H1 (cell line): ENCODE measurements at regions not wholly inside any gene's neighbourhood (a gene's known extent, or its start where the extent isn't known, plus 50 kb on each side); places are given as distances from the start of the nearest gene placed in this dataset.

Experiments
- CTCF ChIA-PET: fragments of 300-600 bp; sonication (Branson Sonifier 250); formaldehyde crosslinking; loops from one replicate; lab custom pipeline; 2021; ENCODE audit not compliant: partially characterized antibody; lab: Charles Lee
- POLR2A ChIA-PET: fragments of 300-600 bp; sonication (Branson Sonifier 250); formaldehyde crosslinking; loops from one replicate; lab custom pipeline; 2021; ENCODE audit warnings: inconsistent platforms; ENCODE audit not compliant: partially characterized antibody; lab: Charles Lee
- DNase-seq, 2 experiments: peaks; one replicate each; pipeline versions ENCODE4 v3.0.0 to v3.0.0-alpha.2; 2010 to 2022; ENCODE audit warnings: low spot score in 2 of 2, low read depth in 1 of 2, mixed read lengths in 1 of 2
- FAIRE-seq: peaks from 2 replicates; lab custom pipeline; 2011; peaks lifted over from hg19 to GRCh38; lab: Jason Lieb, UNC
- H2AFZ ChIP-seq: 2 replicates; pipeline ENCODE4 v1.8.1; 2012; ENCODE audit warnings: low read length, inconsistent platforms
- H2AK5ac ChIP-seq: 2 replicates; pipeline ENCODE4 v1.6.1; 2013; ENCODE audit warnings: low read depth, low read length
- H2BK120ac ChIP-seq: replicated peaks from 2 replicates; pipeline ENCODE3; 2013; ENCODE audit warnings: low read depth, low read length, inconsistent platforms
- H2BK12ac ChIP-seq: 2 replicates; pipeline ENCODE4 v1.6.1; 2013; ENCODE audit warnings: low read depth, low read length
- H2BK15ac ChIP-seq: 2 replicates; pipeline ENCODE4 v1.6.1; 2013; ENCODE audit warnings: low read length
- H2BK20ac ChIP-seq: 2 replicates; pipeline ENCODE4 v1.6.1; 2013; ENCODE audit warnings: low read length
- H2BK5ac ChIP-seq: 2 replicates; pipeline ENCODE4 v1.6.1; 2013; ENCODE audit warnings: low read depth, low read length
- H3K14ac ChIP-seq: 2 replicates; pipeline ENCODE4 v1.6.1; 2013; ENCODE audit warnings: inconsistent platforms; ENCODE audit not compliant: insufficient read length
- H3K18ac ChIP-seq: 2 replicates; pipeline ENCODE4 v1.6.1; 2013; ENCODE audit warnings: low read length; ENCODE audit errors: extremely low read depth
- H3K23ac ChIP-seq: 2 replicates; pipeline ENCODE4 v1.6.1; 2013; ENCODE audit warnings: inconsistent platforms; ENCODE audit not compliant: insufficient read length
- H3K23me2 ChIP-seq: 2 replicates; pipeline ENCODE4 v1.6.1; 2013; ENCODE audit warnings: low read depth, low read length
- H3K27ac ChIP-seq: 2 replicates; pipeline ENCODE4 v1.6.1; 2011; ENCODE audit warnings: low read depth, low read length, inconsistent platforms
- H3K27me3 ChIP-seq, 4 experiments: replicated peaks in 1 of 4; 1 replicate in 1 of 4; 2 replicates in 3 of 4; pipeline versions ENCODE4 v1.6.1 to v1.8.1; 2011 to 2013; ENCODE audit warnings: low read length in 3 of 4, mild to moderate bottlenecking in 3 of 4, inconsistent platforms in 2 of 4, mixed read lengths in 2 of 4, moderate library complexity in 1 of 4; ENCODE audit not compliant: control insufficient read depth in 3 of 4, insufficient read depth in 3 of 4; ENCODE audit errors: extremely low read depth in 1 of 4
- H3K36me3 ChIP-seq, 4 experiments: 2 replicates each; pipeline versions ENCODE4 v1.6.1 to v1.8.1; 2011 to 2013; ENCODE audit warnings: mild to moderate bottlenecking in 4 of 4, low read length in 3 of 4, moderate library complexity in 2 of 4, control low read depth in 1 of 4, inconsistent platforms in 1 of 4; ENCODE audit not compliant: insufficient read depth in 4 of 4, control insufficient read depth in 2 of 4
- H3K4ac ChIP-seq: replicated peaks from 2 replicates; pipeline ENCODE3; 2013; ENCODE audit warnings: low read length, low read depth, mixed read lengths, inconsistent platforms; ENCODE audit not compliant: insufficient read length
- H3K4me1 ChIP-seq, 4 experiments: replicated peaks in 1 of 4; 1 replicate in 1 of 4; 2 replicates in 3 of 4; pipeline versions ENCODE4 v1.6.1 to v1.8.1; 2011 to 2013; ENCODE audit warnings: low read length in 3 of 4, inconsistent platforms in 2 of 4, mixed read lengths in 1 of 4; ENCODE audit not compliant: insufficient read depth in 4 of 4, control insufficient read depth in 3 of 4
- H3K4me2 ChIP-seq, 2 experiments: 2 replicates each; pipeline versions ENCODE4 v1.6.1 to v1.8.1; 2011 to 2013; ENCODE audit warnings: low read depth in 2 of 2, low read length in 2 of 2, control low read depth in 1 of 2, inconsistent platforms in 1 of 2, mild to moderate bottlenecking in 1 of 2; ENCODE audit not compliant: insufficient read depth in 1 of 2
- H3K4me3 ChIP-seq, 4 experiments: fragments of 200-600, 300-600 bp in 1 of 4; sonication (generic), shearing (Covaris generic), sonication (Bioruptor Twin) in 1 of 4; 2 replicates each; pipeline versions ENCODE4 v1.5.1 to v1.8.1; 2011 to 2016; ENCODE audit warnings: low read length in 4 of 4, low read depth in 3 of 4, control low read depth in 2 of 4, inconsistent platforms in 2 of 4, mild to moderate bottlenecking in 2 of 4, mixed read lengths in 1 of 4, moderate library complexity in 1 of 4; ENCODE audit not compliant: insufficient read depth in 2 of 4; ENCODE audit errors: extremely low read depth in 1 of 4
- H3K56ac ChIP-seq: replicated peaks from 2 replicates; pipeline ENCODE3; 2013; ENCODE audit warnings: low read depth, mild to moderate bottlenecking, mixed read lengths, low read length, inconsistent platforms; ENCODE audit not compliant: insufficient read length
- H3K79me1 ChIP-seq: 2 replicates; pipeline ENCODE4 v1.6.1; 2013; ENCODE audit warnings: low read depth, low read length, control low read depth
- H3K79me2 ChIP-seq, 2 experiments: 2 replicates each; pipeline versions ENCODE4 v1.6.1 to v1.8.1; 2012 to 2013; ENCODE audit warnings: low read length in 2 of 2, mild to moderate bottlenecking in 2 of 2, inconsistent platforms in 1 of 2; ENCODE audit not compliant: insufficient read depth in 2 of 2, control insufficient read depth in 1 of 2
- H3K9ac ChIP-seq, 4 experiments: replicated peaks in 1 of 4; 1 replicate in 1 of 4; 2 replicates in 3 of 4; pipeline versions ENCODE4 v1.6.1 to v1.8.1; 2011 to 2013; ENCODE audit warnings: low read depth in 3 of 4, low read length in 3 of 4, control low read depth in 2 of 4, mild to moderate bottlenecking in 2 of 4, moderate library complexity in 2 of 4, inconsistent platforms in 1 of 4; ENCODE audit errors: extremely low read depth in 1 of 4
- H3K9me3 ChIP-seq, 2 experiments: 2 replicates each; pipeline versions ENCODE4 v1.6.1 to v1.8.1; 2012 to 2013; ENCODE audit warnings: mild to moderate bottlenecking in 2 of 2, moderate library complexity in 2 of 2, control low read depth in 1 of 2, inconsistent platforms in 1 of 2, low read depth in 1 of 2, low read length in 1 of 2, mixed read lengths in 1 of 2; ENCODE audit not compliant: insufficient read depth in 2 of 2
- H4K20me1 ChIP-seq, 2 experiments: replicated peaks in 1 of 2; 2 replicates each; pipeline versions ENCODE3 to v1.8.1; 2011 to 2013; ENCODE audit warnings: inconsistent platforms in 2 of 2, low read length in 2 of 2, mild to moderate bottlenecking in 1 of 2; ENCODE audit not compliant: insufficient read depth in 2 of 2, control insufficient read depth in 1 of 2
- H4K5ac ChIP-seq: 2 replicates; pipeline ENCODE4 v1.6.1; 2013; ENCODE audit warnings: low read length, low read depth, mixed read lengths, inconsistent platforms; ENCODE audit not compliant: insufficient read length
- H4K8ac ChIP-seq: 2 replicates; pipeline ENCODE4 v1.8.0; 2013; ENCODE audit warnings: mild to moderate bottlenecking, moderate library complexity, low read length, inconsistent platforms; ENCODE audit not compliant: insufficient read depth; ENCODE audit errors: extremely low read depth
- H4K91ac ChIP-seq: replicated peaks from 2 replicates; pipeline ENCODE3; 2013; ENCODE audit warnings: low read length, mixed read lengths, inconsistent platforms; ENCODE audit not compliant: insufficient read length
- CBX5 ChIP-seq: fragments of 300-800, 300-1000 bp; sonication (generic); IDR thresholded peaks from 2 replicates; pipeline ENCODE4 v1.7.1; 2016; ENCODE audit warnings: antibody characterized with exemption, low read length, low read depth
- RAD21 ChIP-seq, 2 experiments: IDR thresholded peaks in 1 of 2; conservative IDR thresholded peaks in 1 of 2; 2 replicates each; pipeline ENCODE4 v1.6.1; 2011; ENCODE audit warnings: low read depth in 2 of 2, low read length in 2 of 2, improper control_type of control experiment in 1 of 2, inconsistent platforms in 1 of 2, mild to moderate bottlenecking in 1 of 2, moderate library complexity in 1 of 2
- WGBS, 2 experiments: shearing (Covaris generic) in 1 of 2; methylation state at CpG; one replicate each; pipeline versions ENCODE4 v1.1.6 to v1.1.7; 2013 to 2015; ENCODE audit warnings: low lambda C conversion rate in 2 of 2, mixed read lengths in 2 of 2, inconsistent platforms in 1 of 2, low coverage in 1 of 2, missing lambda C conversion rate in 1 of 2; ENCODE audit not compliant: insufficient replicate concordance in 2 of 2, insufficient coverage in 1 of 2, insufficient read length in 1 of 2; ENCODE audit errors: extremely low coverage in 1 of 2, missing lambda C conversion rate in 1 of 2; 5-methylcytosine and 5-hydroxymethylcytosine counted together
- TF ChIP-seq, protein P1 (sequence below), 3 experiments: IDR thresholded peaks; 1 replicate in 2 of 3; 2 replicates in 1 of 3; pipeline versions ENCODE4 v1.5.1 to v1.6.1; 2011; ENCODE audit warnings: low read length in 3 of 3, mild to moderate bottlenecking in 3 of 3, inconsistent platforms in 2 of 3, low read depth in 1 of 3, moderate library complexity in 1 of 3; ENCODE audit not compliant: insufficient read depth in 1 of 3; ENCODE audit errors: control extremely low read depth in 1 of 3

DNA sequence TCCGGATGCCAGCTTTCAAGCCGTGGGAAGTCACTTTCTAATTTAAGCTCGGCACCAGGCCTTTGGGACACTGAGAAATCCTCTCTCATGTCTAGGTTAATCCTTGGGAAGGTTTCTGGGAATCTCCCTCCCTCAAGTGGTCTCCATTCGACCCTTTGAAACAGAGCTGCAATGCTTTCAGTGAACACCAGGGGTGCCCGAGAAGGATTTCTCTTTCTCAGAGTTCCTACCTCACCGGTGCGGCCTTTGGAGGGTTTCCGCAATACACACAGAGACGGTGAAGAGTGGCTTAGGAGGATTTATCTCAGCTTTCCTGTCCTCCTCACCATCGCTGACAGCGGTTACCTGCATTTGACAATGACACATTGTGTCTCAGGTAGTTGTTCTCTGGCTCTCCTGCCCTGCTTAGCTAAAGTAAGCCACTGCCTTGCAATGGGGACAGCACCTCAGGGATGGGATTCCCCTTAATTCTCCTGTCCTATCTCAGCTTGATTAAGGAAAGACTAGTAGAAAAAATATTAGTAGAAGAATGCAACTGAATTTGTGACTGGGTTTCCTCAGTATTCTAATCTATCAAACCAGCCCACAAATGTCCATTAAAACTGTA is 180.6 kb downstream of the GABRG2 start:
- no peaks in the 10 kb centered on the region for H3K4me1 ChIP-seq
- no peak overlapping the region for H3K27ac ChIP-seq
- no peak overlapping the region for H2BK120ac ChIP-seq
- no peaks in the 10 kb centered on the region for H3K27me3 ChIP-seq
- no peaks in the 10 kb centered on the region for H3K79me2 ChIP-seq
- H3K14ac ChIP-seq: no peak overlapping the region
- ChIA-PET CTCF (interaction anchor here (0.6 to 3.9 kb wide), 27 partner anchors 9 to 1160 kb away, joined by 3 to 51 read pairs (median 3); no protein-coding TSS in a partner anchor), POLR2A (interaction anchor here (0.7 to 0.8 kb wide), 2 partner anchors 26 to 36 kb away, joined by 3 read pairs; no protein-coding TSS in a partner anchor)
- peak overlapping the region; percentile 98; the same call in 1 of the 2 replicates for H2BK15ac ChIP-seq
- TF ChIP-seq, protein P1, sequence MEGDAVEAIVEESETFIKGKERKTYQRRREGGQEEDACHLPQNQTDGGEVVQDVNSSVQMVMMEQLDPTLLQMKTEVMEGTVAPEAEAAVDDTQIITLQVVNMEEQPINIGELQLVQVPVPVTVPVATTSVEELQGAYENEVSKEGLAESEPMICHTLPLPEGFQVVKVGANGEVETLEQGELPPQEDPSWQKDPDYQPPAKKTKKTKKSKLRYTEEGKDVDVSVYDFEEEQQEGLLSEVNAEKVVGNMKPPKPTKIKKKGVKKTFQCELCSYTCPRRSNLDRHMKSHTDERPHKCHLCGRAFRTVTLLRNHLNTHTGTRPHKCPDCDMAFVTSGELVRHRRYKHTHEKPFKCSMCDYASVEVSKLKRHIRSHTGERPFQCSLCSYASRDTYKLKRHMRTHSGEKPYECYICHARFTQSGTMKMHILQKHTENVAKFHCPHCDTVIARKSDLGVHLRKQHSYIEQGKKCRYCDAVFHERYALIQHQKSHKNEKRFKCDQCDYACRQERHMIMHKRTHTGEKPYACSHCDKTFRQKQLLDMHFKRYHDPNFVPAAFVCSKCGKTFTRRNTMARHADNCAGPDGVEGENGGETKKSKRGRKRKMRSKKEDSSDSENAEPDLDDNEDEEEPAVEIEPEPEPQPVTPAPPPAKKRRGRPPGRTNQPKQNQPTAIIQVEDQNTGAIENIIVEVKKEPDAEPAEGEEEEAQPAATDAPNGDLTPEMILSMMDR (IDR thresholded peaks at IDR 0.05; ENCODE audit: control extremely low read depth in 1 of 3, insufficient read depth in 1 of 3, low read depth in 1 of 3, low read length in 3 of 3): peak; percentile 37 to 71 (median 48); a peak in 3 of 4 replicates
- TF ChIP-seq CBX5 (no peak), RAD21 (IDR thresholded peaks at IDR 0.05 in 1 of 2, conservative IDR thresholded peaks at IDR 0.05 in 1 of 2; ENCODE audit: low read depth in 2 of 2, low read length in 2 of 2) (peak; percentile 54 to 66)
- no peaks in the 10 kb centered on the region for H3K79me1 ChIP-seq
- H3K18ac ChIP-seq: no peak overlapping the region
- peak overlapping the region; percentile 76 for H2AFZ ChIP-seq
- no peaks in the 10 kb centered on the region for H3K9me3 ChIP-seq
- H2AK5ac ChIP-seq: no peak overlapping the region
- H3K23ac ChIP-seq: no peak overlapping the region
- 0 out of 2 replicates have a peak overlapping the region, but pooled peaks have one; percentile 9 for H2BK20ac ChIP-seq
- DNase-seq: peak; percentile 34 to 86
- H4K8ac ChIP-seq: no peak overlapping the region; the same call in 1 of the 2 replicates
- H3K9ac ChIP-seq: no peak overlapping the region
- H3K4me3 ChIP-seq: no peak overlapping the region
- 70% methylated on average over 11 of the region's 11 CpGs; no CpG with 5 or more reads in 1 of the 2 experiments for WGBS, 2 experiments
- H4K20me1 ChIP-seq: no peaks in the 10 kb centered on the region
- no peak overlapping the region for H4K5ac ChIP-seq
- no peak overlapping the region for H3K4ac ChIP-seq
- no peaks in the 10 kb centered on the region for H3K36me3 ChIP-seq
- H3K56ac ChIP-seq: no peak overlapping the region
- H2BK12ac ChIP-seq: peak overlapping the region; percentile 22; the same call in 1 of the 2 replicates
- no peak overlapping the region for H3K4me2 ChIP-seq
- no peaks in the 10 kb centered on the region for H3K23me2 ChIP-seq
- H4K91ac ChIP-seq: no peak overlapping the region
- peak; percentile 68 for FAIRE-seq
- no peak overlapping the region for H2BK5ac ChIP-seq
